Ishikawa (cell line): ENCODE measurements at regions not wholly inside any gene's neighbourhood (a gene's known extent, or its start where the extent isn't known, plus 50 kb on each side); places are given as distances from the start of the nearest gene placed in this dataset.

Experiments used
- CEBPB ChIP-seq: IDR thresholded peaks from 2 replicates; pipeline ENCODE4 v1.6.1; 2012
- CREB1 ChIP-seq: IDR thresholded peaks from 2 replicates; pipeline ENCODE4 v1.6.1; 2012; ENCODE audit warnings: low read depth
- EGR1 ChIP-seq: IDR thresholded peaks from 2 replicates; pipeline ENCODE4 v1.6.1; 2012
- EP300 ChIP-seq: IDR thresholded peaks from 2 replicates; pipeline ENCODE4 v1.6.1; 2012; ENCODE audit warnings: borderline replicate concordance
- FOXM1 ChIP-seq: IDR thresholded peaks from 2 replicates; pipeline ENCODE4 v1.6.1; 2012; ENCODE audit warnings: low read depth, borderline replicate concordance
- NFIC ChIP-seq: IDR thresholded peaks from 2 replicates; pipeline ENCODE4 v1.6.1; 2012
- RAD21 ChIP-seq: IDR thresholded peaks from 2 replicates; pipeline ENCODE4 v1.6.1; 2012; ENCODE audit warnings: low read depth
- REST ChIP-seq: IDR thresholded peaks from 2 replicates; pipeline ENCODE4 v1.6.1; 2012; ENCODE audit warnings: low read depth, mild to moderate bottlenecking
- TAF1 ChIP-seq: IDR thresholded peaks from 2 replicates; pipeline ENCODE4 v1.6.1; 2012; ENCODE audit warnings: low read depth, mild to moderate bottlenecking
- TCF12 ChIP-seq: IDR thresholded peaks from 2 replicates; pipeline ENCODE4 v1.6.1; 2012; ENCODE audit warnings: low read depth
- TEAD4 ChIP-seq: IDR thresholded peaks from 2 replicates; pipeline ENCODE4 v1.6.1; 2012
- YY1 ChIP-seq: IDR thresholded peaks from 2 replicates; pipeline ENCODE4 v1.6.1; 2012; ENCODE audit warnings: low read depth
- ZBTB7A ChIP-seq: IDR thresholded peaks from 2 replicates; pipeline ENCODE4 v1.6.1; 2012; ENCODE audit warnings: low read depth
- TF ChIP-seq, protein P1 (sequence below): IDR thresholded peaks from 2 replicates; pipeline ENCODE4 v1.6.1; 2012
- TF ChIP-seq, protein P2 (sequence below): IDR thresholded peaks from 2 replicates; pipeline ENCODE4 v1.6.1; 2012

- TF ChIP-seq RAD21 = no peak
- TF ChIP-seq TEAD4 = no peak
- TF ChIP-seq REST = no peak
- no peak for TF ChIP-seq TAF1
- TF ChIP-seq, protein P1, sequence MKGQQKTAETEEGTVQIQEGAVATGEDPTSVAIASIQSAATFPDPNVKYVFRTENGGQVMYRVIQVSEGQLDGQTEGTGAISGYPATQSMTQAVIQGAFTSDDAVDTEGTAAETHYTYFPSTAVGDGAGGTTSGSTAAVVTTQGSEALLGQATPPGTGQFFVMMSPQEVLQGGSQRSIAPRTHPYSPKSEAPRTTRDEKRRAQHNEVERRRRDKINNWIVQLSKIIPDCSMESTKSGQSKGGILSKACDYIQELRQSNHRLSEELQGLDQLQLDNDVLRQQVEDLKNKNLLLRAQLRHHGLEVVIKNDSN = no peak
- TF ChIP-seq NFIC = no peak
- no peak for TF ChIP-seq EP300
- no peak for TF ChIP-seq TCF12
Observed at GRCh38 chr3:20540066-20540465, 354.1 kb upstream of the SGO1 start.

DNA sequence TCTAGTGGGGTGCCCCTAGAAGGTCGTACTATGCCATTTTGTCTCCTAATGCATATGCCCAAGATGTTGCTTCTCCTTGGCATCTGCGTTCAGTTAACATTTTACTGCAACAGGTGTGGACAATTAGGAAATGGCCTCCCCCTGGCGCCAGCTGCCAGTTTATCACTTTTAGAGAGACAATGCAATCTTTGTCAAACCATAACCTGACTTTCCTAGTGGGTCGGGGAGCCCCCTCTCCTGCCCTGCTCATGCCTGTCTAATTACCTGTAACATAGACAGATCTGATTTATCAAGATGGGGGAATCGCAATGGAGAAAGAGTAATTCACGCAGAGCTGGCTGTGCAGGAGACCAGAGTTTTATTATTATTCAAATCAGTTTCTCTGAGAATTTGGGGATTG is 353.7 kb upstream of the SGO1 start:
- TF ChIP-seq, protein P1 = no peak
- TF ChIP-seq FOXM1 = no peak
- no peak for TF ChIP-seq REST
- TF ChIP-seq, protein P2, sequence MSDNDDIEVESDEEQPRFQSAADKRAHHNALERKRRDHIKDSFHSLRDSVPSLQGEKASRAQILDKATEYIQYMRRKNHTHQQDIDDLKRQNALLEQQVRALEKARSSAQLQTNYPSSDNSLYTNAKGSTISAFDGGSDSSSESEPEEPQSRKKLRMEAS = no peak
- TF ChIP-seq YY1 = no peak
- TF ChIP-seq EP300 = no peak

DNA sequence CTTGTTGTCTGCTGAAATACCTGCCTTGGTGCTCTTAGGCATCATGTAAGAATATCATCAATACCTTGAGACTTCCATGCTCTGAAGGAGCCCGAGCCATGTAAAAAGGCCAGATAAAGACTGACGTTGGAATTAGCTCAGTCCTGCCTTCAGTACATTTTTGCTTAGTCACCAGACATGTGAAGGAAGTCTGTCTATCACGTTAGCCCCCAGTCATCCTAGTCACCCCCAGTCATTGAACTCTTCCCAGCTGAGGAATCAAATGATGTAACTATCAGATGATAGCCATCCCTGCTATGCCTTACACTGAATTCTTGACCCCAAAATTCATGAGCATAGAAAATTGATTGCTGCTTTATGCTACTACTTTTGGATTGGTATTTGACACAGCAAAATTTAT is 351.2 kb upstream of the SGO1 start:
- no peak for TF ChIP-seq EP300

DNA sequence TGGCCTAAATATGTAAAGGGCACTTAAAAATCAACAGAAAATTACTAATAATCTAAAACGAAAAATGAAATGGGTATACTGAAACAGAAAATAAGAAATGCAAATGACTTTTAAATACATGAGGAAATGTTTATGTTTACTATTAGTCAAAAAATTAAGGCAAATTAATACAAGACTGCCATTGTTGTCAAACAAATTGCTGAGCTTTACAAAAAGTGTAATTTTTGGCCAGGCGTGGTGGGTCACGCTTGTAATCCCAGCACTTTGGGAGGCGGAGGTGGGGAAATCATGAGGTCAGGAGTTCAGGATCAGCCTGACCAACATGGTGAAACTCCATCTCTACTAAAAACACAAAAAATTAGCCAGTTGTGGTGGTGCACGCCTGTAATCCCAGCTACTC is 343.9 kb upstream of the SGO1 start:
- TF ChIP-seq REST (no peak), FOXM1 (no peak), YY1 (no peak), TEAD4 (no peak), NFIC (no peak), TAF1 (no peak), EGR1 (no peak), EP300 (no peak), ZBTB7A (no peak), TCF12 (no peak), CEBPB (no peak)
- TF ChIP-seq, protein P1 = no peak
- TF ChIP-seq, protein P2 = no peak

DNA sequence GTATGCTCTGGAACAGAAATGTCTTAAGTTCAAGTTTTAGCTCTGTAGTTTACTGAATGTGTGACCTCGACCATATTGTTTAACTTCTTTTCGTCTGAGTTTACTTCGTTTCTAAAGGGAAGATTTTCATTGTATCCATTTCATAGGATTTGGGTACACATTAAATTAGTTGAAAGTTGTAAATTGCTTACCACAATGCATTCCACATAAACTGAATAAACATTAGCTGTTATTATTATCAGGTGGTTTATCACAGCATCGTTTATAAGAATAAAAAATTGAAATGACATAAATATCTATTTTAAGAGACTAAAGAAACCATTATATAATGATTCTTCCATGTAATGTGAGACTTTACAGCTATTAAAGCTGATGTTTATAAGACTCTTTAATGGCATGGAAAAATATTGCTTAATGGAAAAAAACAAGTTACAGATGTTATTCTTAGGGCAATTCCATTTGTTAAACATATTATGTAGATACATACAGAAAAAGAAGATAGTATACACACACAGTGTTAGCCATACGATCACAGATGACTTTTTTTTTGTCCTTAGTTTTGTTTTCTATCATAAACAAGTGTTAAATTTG is 342.3 kb upstream of the SGO1 start:
- TF ChIP-seq YY1 = no peak
- TF ChIP-seq, protein P2 = no peak
- TF ChIP-seq REST = no peak
- no peak for TF ChIP-seq EP300
- no peak for TF ChIP-seq CREB1
- no peak for TF ChIP-seq RAD21
- TF ChIP-seq, protein P1 = no peak
